GDM1 (cell line): ENCODE measurements at regions not wholly inside any gene's neighbourhood (a gene's known extent, or its start where the extent isn't known, plus 50 kb on each side); places are given as distances from the start of the nearest gene placed in this dataset.
"Not testable (repeated sequence)": the region's sequence is repeated elsewhere in the genome, so short reads cannot be mapped to it uniquely, and the experiment has no call there.

Experiments
- DNase-seq: peaks from one replicate; lab custom pipeline; 2025; lab: John Stamatoyannopoulos, UW

GRCh38 chr3:95272781-95273180 is 1209.9 kb downstream of the NSUN3 start:
- no peak for DNase-seq

GRCh38 chr3:95277613-95278012 is 1214.8 kb downstream of the NSUN3 start:
- DNase-seq, result no peak

- DNase-seq, result no peak
Measured at GRCh38 chr3:95280711-95281352, 1218.0 kb downstream of the NSUN3 start.

GRCh38 chr3:95289295-95289694 is 1226.4 kb downstream of the NSUN3 start:
- DNase-seq, result no peak

- DNase-seq, result no peak
Measured at GRCh38 chr3:95297581-95297980, 1234.7 kb downstream of the NSUN3 start.

- DNase-seq, result no peak
Measured at GRCh38 chr3:95302044-95302443, 1239.2 kb downstream of the NSUN3 start.

- no peak for DNase-seq
Measured at GRCh38 chr3:95310560-95310959, 1247.7 kb downstream of the NSUN3 start.

GRCh38 chr3:95311272-95311671 is 1248.4 kb downstream of the NSUN3 start:
- DNase-seq, result no peak

GRCh38 chr3:95312650-95313049 is 1249.8 kb downstream of the NSUN3 start:
- DNase-seq, result no peak

GRCh38 chr3:95319921-95320494 is 1257.1 kb downstream of the NSUN3 start:
- DNase-seq, result no peak

- no peak for DNase-seq
Measured at GRCh38 chr3:95327478-95327877, 1264.6 kb downstream of the NSUN3 start.

- DNase-seq, result no peak
Measured at GRCh38 chr3:95333826-95334225, 1271.0 kb downstream of the NSUN3 start.

GRCh38 chr3:95334461-95334860 is 1271.6 kb downstream of the NSUN3 start:
- no peak for DNase-seq

GRCh38 chr3:95335517-95335916 is 1272.7 kb downstream of the NSUN3 start:
- DNase-seq, result no peak

GRCh38 chr3:95338446-95338845 is 1275.6 kb downstream of the NSUN3 start:
- no peak for DNase-seq

- DNase-seq, result no peak
Measured at GRCh38 chr3:95341314-95341713, 1278.5 kb downstream of the NSUN3 start.

- DNase-seq, result no peak
Measured at GRCh38 chr3:95343228-95343627, 1280.4 kb downstream of the NSUN3 start.

- DNase-seq, result no peak
Measured at GRCh38 chr3:95343767-95344166, 1280.9 kb downstream of the NSUN3 start.

GRCh38 chr3:95347936-95348335 is 1285.1 kb downstream of the NSUN3 start:
- DNase-seq, result not testable (repeated sequence)

GRCh38 chr3:95348879-95349278 is 1286.0 kb downstream of the NSUN3 start:
- no peak for DNase-seq

GRCh38 chr3:95350049-95350448 is 1287.2 kb downstream of the NSUN3 start:
- no peak for DNase-seq

GRCh38 chr3:95351158-95351557 is 1288.3 kb downstream of the NSUN3 start:
- DNase-seq, result no peak

GRCh38 chr3:95352471-95352870 is 1289.6 kb downstream of the NSUN3 start:
- no peak for DNase-seq

GRCh38 chr3:95354489-95354888 is 1291.6 kb downstream of the NSUN3 start:
- DNase-seq, result no peak
